ENCODE measurements at regions not wholly inside any gene's neighbourhood (a gene's known extent, or its start where the extent isn't known, plus 50 kb on each side); places are given as distances from the start of the nearest gene placed in this dataset.

DNA sequence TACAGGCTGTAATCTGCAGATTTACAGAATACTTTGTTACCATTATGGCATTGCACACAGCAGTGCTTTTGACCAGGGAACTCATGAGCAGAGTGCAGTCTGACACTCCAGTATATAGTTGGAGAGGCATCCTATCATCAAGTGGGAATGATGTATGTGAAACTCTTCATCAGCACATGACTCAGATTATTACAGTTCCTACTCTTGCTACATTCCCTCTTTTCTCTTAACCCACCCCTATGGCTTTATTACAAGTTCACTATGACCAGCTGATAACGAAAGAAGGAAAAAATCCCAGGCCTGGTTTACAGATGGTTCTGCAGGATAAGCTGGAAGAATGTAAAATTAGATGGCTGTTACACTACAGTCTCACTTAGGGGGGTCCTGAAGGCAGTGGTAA lies 385.9 kb downstream of the RASEF start:
- no peak for TF ChIP-seq POLR2A (IDR thresholded peaks at IDR 0.05; ENCODE audit: low read depth, low read length)
- FAIRE-seq (no peak), DNase-seq (ENCODE audit: insufficient read length, low spot score) (no peak)

DNA sequence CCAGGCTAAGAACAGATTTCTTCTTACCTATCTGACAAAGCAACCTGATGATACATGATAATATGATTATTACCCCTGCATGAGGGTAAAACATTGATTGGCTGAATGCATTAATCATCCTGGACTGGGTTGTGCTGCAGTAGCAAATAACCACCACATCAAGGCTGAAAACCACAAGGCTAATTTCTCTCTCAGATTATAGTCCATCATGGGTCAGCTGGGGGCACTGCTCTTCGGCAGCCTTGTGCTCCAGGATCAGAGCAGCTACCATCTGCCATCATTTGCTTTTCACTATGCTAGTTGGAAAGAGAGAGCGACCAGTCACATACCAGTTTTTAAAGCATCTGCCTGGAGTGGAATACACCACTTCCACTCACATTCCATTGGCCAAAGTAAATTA lies 383.5 kb downstream of the RASEF start:
- DNase-seq (ENCODE audit: insufficient read length, low spot score) (no peak), FAIRE-seq (no peak)
- TF ChIP-seq POLR2A (IDR thresholded peaks at IDR 0.05; ENCODE audit: low read depth, low read length): no peak

DNA sequence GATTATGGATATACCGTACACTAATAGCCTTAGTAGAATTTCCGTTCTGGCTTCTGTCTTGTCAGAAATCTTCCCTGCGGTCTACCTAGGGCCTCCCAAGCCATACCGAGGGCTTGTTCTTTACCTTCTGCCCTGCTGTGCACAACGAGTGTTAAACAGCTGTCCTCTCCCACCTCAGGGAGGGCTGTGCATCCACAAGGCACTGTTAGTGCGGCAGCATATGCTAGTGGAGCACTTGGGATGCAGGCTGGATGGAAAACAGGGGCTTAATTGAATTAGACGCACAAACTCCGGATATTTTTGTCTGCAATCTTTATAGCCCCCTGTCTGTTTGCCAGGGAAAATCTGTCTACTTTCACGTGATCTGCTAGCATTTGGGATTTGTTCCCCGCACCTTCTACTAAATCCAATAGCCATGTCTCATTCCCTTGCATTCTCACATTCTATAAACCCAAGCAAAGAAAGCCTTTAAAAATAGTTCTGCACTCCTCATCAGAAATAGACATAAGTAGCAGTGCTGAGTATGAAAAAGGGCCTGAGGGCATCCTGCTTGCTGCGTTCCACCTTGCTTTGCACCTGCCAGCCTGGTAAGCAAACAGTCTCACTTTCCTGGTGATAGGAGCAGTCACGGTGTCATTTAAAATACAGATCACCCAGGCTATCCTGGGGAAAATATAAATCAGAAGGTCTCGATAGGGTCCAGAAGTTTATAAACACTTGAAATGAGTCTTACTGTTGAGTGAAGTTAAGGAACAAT lies 382.6 kb downstream of the RASEF start:
- no peak for DNase-seq (ENCODE audit: insufficient read length, low spot score)
- TF ChIP-seq POLR2A (IDR thresholded peaks at IDR 0.05; ENCODE audit: low read depth, low read length): no peak
- no peak for FAIRE-seq

DNA sequence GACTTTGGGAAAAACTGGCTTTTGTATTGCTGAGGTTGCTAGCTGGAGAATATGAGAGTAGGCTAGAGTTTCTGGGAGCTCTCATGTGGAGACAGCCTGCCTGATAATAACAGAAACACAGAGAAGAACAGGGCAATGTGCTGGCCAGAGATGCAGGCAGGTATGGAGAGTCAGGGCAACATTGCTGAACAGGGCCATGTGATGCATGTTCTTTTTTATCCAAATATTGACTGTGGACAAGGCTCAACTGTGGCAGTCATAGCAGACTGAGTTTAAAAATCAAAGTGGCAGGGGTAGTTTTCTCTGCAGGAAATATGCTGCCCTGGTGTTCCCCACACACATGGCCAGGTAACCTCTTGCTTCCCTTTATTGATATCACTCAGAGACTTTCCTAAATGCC lies 381.1 kb downstream of the RASEF start:
- FAIRE-seq (no peak), DNase-seq (ENCODE audit: insufficient read length, low spot score) (no peak)
- TF ChIP-seq POLR2A (IDR thresholded peaks at IDR 0.05; ENCODE audit: low read depth, low read length): no peak

DNA sequence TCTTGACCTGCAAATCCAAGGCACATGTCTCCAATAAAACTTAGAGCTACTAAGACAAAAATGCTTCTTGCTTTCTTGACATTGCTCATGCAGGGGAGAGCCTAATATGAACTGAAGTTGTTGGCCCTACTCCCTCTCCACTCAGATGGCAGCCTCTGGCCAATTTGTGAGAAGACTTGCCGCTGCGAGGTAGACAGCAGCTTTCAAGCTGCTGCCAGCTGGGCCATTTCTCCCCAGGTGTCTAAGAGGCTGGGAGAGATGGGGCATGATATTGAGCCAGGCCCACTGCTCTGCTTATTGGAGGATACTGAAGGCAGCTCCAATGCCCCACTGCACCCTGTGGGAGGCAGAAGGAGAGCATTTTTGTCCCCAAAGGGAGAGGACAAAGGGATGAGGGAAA lies 380.5 kb downstream of the RASEF start:
- DNase-seq (ENCODE audit: insufficient read length, low spot score): no peak
- FAIRE-seq: no peak
- TF ChIP-seq POLR2A (IDR thresholded peaks at IDR 0.05; ENCODE audit: low read depth, low read length): no peak

DNA sequence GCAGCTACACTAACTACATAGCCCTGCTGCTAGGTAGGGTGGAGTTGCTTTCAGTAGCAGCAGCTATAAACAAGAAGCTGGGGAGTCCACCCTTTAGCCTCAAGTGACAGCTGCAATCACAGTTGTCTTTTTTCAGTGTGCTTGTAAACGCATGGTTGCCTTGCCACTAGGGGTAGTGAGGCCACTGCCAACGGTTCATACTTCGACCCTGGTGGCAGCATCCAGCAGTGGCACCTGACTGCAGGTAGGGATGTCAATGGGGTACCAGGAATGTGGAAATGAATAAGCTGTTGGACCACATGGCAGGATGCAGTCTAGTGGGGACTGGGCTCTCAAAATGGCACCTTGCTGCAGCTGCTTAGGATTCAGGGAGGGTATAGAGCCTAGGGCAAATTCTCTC lies 367.2 kb downstream of the RASEF start:
- FAIRE-seq (no peak), DNase-seq (ENCODE audit: insufficient read length, low spot score) (no peak)
- TF ChIP-seq POLR2A (IDR thresholded peaks at IDR 0.05; ENCODE audit: low read depth, low read length): no peak

DNA sequence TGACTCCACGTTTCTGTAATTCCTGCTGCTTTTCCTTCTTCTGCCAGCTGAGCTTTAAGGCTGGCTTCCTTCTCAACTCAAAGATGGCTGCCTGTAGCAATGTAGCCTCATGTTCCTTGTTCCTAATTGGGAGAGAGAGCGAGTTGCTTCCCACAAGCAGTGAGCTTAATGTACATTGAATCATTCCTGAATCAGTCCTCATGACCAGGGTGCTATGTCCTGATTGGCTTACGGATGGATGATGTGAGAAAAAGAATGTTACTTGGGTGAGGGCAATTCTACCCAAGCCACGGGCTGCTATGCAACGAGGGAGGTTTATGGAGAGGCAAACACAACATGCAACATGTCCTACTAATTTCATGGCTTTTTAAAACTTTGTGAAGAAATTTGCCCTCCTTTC lies 356.2 kb downstream of the RASEF start:
- peak; percentile 7 for DNase-seq (ENCODE audit: insufficient read length, low spot score)
- no peak for FAIRE-seq
- TF ChIP-seq POLR2A (IDR thresholded peaks at IDR 0.05; ENCODE audit: low read depth, low read length): no peak

DNA sequence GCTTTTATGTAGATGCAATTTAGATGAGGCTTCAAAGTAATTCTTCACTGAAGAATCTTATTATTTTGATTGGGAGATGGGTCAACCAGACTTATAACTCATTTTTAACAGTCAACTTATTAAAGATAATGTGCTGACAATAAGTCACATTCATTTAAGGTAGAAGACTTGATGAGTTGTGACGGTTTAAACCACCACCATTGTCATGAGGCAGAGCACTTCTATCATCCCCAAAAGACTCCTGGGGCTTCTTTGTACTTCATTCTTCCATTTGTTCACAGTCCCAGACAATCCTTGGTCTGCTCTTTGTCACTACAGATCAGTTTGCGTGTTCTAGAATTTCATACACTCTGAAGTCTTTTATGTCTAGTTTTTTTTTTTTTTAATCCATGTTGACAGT lies 346.1 kb downstream of the RASEF start:
- FAIRE-seq: no peak
- DNase-seq (ENCODE audit: insufficient read length, low spot score): no peak
- TF ChIP-seq POLR2A (IDR thresholded peaks at IDR 0.05; ENCODE audit: low read depth, low read length): no peak

DNA sequence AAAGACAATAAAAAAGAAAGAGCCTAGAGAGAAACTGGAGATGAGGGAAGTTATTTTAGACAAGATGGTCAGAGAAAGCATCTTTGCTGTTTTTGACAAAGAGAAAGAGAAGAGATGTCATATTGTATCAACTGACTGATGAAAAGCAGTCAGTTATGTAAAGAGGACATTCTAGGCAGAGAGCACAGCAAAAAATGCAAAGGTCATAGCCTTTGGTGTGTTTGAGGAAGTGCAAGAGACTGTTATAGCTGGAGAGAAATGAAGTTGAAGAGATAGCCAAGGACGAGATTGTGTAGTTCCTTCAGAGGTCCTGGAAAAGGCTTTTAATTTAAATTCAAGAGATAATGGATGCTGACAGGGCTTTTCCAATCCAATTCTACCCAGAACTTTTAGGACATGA lies 342.4 kb downstream of the RASEF start:
- FAIRE-seq (no peak), DNase-seq (ENCODE audit: insufficient read length, low spot score) (no peak)

DNA sequence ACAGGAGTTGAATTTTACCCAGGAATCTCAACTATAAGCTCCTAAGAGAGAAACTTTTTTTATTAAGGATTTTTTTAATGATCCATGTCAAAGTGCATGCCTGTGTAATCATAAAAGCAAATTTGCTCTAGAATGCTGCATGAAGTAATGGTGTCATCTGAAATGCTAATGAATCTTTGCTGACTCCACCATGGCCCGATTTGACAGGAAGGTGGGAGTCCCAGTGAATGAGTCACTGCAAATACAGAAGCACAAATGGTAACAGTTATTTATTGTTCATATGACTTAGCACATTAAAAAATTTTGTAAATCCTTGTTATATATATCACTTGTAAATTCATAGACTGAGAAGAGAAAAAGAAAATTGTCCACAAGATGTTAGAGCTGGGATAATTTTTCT lies 341.3 kb downstream of the RASEF start:
- DNase-seq (ENCODE audit: insufficient read length, low spot score) (no peak), FAIRE-seq (no peak)
- TF ChIP-seq POLR2A (IDR thresholded peaks at IDR 0.05; ENCODE audit: low read depth, low read length): no peak

More for the DNA sequence above, 342.4 kb downstream of the RASEF start:
- no peak for TF ChIP-seq POLR2A (IDR thresholded peaks at IDR 0.05; ENCODE audit: low read depth, low read length)

DNA sequence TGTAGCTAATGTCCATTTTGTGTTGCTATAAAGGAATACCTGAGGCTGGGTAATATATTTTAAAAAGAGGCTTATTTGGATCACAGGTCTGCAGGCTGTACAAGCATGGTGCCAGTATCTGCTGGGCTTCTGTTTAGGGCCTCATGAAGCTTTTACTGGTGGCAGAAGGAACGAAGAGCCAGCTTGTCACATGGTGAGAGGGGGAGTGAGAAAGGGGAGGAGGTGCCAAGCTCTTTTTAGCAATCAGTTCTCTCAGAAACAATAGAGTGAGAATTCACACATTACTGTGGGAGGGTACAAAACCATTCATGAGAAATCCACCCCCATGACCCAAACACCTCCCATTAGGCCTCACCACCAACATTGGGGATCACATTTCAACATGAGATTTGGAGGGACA lies 340.9 kb downstream of the RASEF start:
- FAIRE-seq: no peak

DNA sequence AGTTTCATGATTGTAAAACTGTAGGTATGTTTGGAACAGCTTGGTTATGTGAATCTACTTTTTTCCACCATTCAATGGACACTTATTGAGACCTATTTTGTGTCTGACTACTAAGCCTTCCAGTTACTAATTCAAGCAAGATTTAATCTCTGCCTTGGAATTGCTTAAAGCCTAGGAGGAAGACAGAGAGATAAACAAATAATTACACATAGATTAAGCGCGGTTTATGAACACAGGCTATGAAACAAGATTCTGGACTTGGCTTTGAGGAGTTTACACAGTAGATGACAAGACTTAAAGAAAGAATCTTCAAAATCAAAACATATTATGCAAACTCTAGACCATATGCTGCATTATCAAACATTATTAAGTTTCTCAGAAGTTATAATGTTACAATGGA lies 340.4 kb downstream of the RASEF start:
- TF ChIP-seq POLR2A (IDR thresholded peaks at IDR 0.05; ENCODE audit: low read depth, low read length): no peak
- no peak for DNase-seq (ENCODE audit: insufficient read length, low spot score)
- FAIRE-seq: no peak

More for the DNA sequence above, 340.9 kb downstream of the RASEF start:
- TF ChIP-seq POLR2A (IDR thresholded peaks at IDR 0.05; ENCODE audit: low read depth, low read length): no peak
- DNase-seq (ENCODE audit: insufficient read length, low spot score): no peak

DNA sequence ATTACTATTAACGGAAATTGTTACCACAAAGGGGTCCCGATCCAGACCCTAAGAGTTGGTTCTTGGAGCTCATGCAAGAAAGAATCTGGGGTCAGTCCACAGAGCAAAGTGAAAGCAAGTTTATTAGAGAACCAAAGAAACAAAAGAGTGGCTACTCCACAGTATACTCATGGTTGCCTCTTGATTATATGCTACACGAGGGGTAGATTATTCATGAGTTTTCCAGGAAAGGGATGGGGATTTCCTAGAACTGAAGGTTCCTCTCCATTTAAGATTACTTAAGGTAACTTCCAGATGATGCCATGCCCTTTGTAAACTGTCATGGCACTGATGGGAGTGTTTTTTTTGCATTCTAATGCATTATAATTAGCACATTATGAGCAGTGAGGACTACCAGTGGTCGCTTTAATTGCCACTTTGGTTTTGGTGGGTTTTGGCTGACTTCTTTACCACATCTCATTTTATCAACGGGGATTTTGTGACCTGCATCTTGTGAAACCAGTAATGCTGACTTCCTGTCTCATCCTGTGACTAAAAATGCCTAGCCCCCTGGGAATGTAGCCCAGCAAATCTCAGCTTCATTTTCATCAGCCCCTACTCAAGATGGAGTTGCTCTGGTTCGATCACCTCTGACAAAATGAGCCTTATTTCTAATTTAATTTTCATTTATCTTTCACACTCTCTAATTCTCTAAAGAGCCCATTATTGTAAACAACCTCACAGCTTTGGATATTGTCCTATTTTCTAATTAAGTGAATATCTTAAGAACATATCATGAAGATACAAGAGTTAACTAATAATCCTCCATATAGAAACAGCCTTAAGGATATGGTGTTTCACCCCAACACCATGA lies 336.3 kb downstream of the RASEF start:
- FAIRE-seq (no peak), DNase-seq (ENCODE audit: insufficient read length, low spot score) (no peak)

DNA sequence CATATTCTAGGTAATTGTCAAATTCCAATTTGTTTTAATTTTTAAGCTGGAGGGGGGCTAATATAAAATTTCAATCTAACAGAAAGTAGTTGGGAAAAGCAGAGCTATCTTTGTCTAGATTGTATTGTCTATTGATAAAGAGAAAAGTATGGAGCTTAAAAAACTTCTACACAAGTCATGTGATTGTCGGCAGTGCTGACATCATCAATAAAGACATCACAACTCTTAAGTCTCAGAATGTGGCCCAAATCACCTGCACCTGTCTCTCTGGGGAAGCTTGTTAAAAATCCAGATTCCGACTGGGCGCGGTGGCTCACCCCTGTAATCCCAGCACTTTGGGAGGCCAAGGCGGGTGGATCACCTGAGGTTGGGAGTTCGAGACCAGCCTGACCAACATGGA lies 333.8 kb downstream of the RASEF start:
- FAIRE-seq (no peak), DNase-seq (ENCODE audit: insufficient read length, low spot score) (no peak)
- TF ChIP-seq POLR2A (IDR thresholded peaks at IDR 0.05; ENCODE audit: low read depth, low read length): no peak

More for the DNA sequence above, 336.3 kb downstream of the RASEF start:
- no peak for TF ChIP-seq POLR2A (IDR thresholded peaks at IDR 0.05; ENCODE audit: low read depth, low read length)

Data from H54 (cell line).